ENCODE measurements at regions not wholly inside any gene's neighbourhood (a gene's known extent, or its start where the extent isn't known, plus 50 kb on each side); places are given as distances from the start of the nearest gene placed in this dataset.

DNA sequence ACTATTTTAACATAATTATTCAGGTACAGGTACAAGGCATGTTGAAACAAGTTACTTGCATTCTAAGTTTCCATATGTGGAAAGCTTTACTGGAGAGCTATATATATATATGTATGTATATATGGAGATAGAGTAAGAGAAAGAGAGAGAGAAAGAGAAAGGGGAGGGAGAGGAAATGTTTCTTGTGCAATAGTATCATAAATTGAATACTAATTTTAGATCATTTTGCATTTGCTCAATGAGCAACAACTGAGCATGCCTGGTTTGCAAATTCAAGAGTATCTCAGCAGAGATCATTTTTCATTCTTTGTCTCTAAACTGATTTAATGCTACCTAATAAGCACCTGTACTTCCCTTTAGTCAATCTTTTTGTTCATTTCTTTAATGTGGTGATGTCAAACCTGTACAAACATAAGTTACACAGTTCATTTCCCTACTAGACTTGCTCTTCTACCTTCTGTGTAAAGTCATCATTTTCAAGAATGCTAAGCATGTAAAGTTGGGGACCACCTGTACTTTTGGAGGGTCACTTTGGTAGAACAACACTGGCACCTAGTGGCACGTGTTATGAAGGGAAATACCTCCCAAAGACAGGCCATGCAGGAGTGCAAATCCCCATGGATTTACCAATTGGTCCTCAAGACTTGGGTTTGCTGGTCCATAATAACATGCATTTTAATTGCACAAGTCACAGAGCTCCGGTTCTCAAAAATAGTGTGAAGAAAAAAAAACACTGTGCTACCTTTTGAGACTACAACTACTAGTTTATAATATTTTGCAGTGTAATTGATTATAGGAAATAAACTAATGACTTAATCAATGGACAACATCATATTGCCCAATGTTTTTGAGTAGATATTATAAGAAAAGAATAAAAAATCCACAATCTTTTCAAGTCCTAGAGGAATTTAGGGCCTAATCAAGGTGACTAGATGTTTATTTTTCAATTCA is 431.2 kb upstream of the IGFBP3 start (continued):
- TF ChIP-seq, protein P1, sequence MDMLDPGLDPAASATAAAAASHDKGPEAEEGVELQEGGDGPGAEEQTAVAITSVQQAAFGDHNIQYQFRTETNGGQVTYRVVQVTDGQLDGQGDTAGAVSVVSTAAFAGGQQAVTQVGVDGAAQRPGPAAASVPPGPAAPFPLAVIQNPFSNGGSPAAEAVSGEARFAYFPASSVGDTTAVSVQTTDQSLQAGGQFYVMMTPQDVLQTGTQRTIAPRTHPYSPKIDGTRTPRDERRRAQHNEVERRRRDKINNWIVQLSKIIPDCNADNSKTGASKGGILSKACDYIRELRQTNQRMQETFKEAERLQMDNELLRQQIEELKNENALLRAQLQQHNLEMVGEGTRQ (IDR thresholded peaks at IDR 0.05; ENCODE audit: low read depth, low read length): no peak
- TF ChIP-seq FOS (IDR thresholded peaks at IDR 0.05; ENCODE audit: low read depth, low read length): no peak

- no peak overlapping the region for H3K4me3 ChIP-seq (ENCODE audit: insufficient read depth, low read depth, low read length)
- H3K18ac ChIP-seq (ENCODE audit: low read depth, low read length): peak overlapping the region; percentile 39; the same call in 1 of the 2 replicates
- H3K56ac ChIP-seq (ENCODE audit: extremely low read depth, insufficient read depth, low read length): no peak overlapping the region
- H3K27ac ChIP-seq (ENCODE audit: insufficient read depth, low read length): no peak overlapping the region
- H3K4ac ChIP-seq (ENCODE audit: low read depth, low read length): no peak overlapping the region
- H4K5ac ChIP-seq (ENCODE audit: low read depth, low read length): no peak overlapping the region
- CTCF ChIA-PET: interaction anchor here (3.8 kb wide), 1 partner anchor 427 kb away, joined by 30 read pairs; no protein-coding TSS in a partner anchor
- BruUV-seq (replicated peaks): no TSS peak
- no peak overlapping the region for H2AK5ac ChIP-seq (ENCODE audit: low read depth, low read length)
- H3K9me1 ChIP-seq (ENCODE audit: insufficient read depth, low read length): peaks cover 9% of the 10 kb centered on the region; the same call in 1 of the 2 replicates
- in situ Hi-C loops (cut with MboI; ENCODE audit: low sequenced_read_pairs) (no loop called here), dilution Hi-C loops (cut with HindIII; ENCODE audit: low sequenced_read_pairs, unreplicated experiment) (no loop called here), intact Hi-C loops (cut with micrococcal nuclease) (loop anchor here (5.0 kb wide), 1 partner anchor 202 kb away; no protein-coding TSS in a partner anchor)
- H4K91ac ChIP-seq (ENCODE audit: insufficient read depth, low read depth, low read length): no peak overlapping the region
- no peak overlapping the region for H2BK20ac ChIP-seq (ENCODE audit: low read depth, low read length)
- H3K36me3 ChIP-seq (ENCODE audit: control insufficient read depth, insufficient read depth, low read length): no peaks in the 10 kb centered on the region
- no peaks in the 10 kb centered on the region for H3K9me3 ChIP-seq (ENCODE audit: control insufficient read depth, insufficient read depth, low read length)
- peak overlapping the region; percentile 40; the same call in 1 of the 2 replicates for H2BK120ac ChIP-seq (ENCODE audit: low read depth, low read length)
- no peaks in the 10 kb centered on the region for H4K20me1 ChIP-seq (ENCODE audit: insufficient read depth, low read length)
- no peaks in the 10 kb centered on the region for H3K79me1 ChIP-seq (ENCODE audit: low read depth in 1 of 2, low read length in 2 of 2)
- POLR2A ChIA-PET (ENCODE audit: unreplicated experiment): no interaction called here
- H3K4me1 ChIP-seq (ENCODE audit: control insufficient read depth, insufficient read depth, low read length): peaks cover 6% of the 10 kb centered on the region; the same call in 1 of the 2 replicates
- no peak overlapping the region for H2AK9ac ChIP-seq (replicated peaks; ENCODE audit: low read depth, low read length, poor library complexity)
- 67% methylated on average over 1 of the region's 2 CpGs; no CpG with 5 or more reads in 1 of the 2 experiments for WGBS, 2 experiments (ENCODE audit: extremely low coverage in 2 of 2, insufficient read length in 1 of 2)
- no peak overlapping the region for H2BK15ac ChIP-seq (ENCODE audit: low read depth, low read length)
- ATAC-seq (ENCODE audit: low read depth) (no peak), DNase-seq (no peak)
- H3K4me2 ChIP-seq (ENCODE audit: low read depth, low read length): no peak overlapping the region
- no peak overlapping the region for H3K9ac ChIP-seq (ENCODE audit: low read depth, low read length)
- H3K23ac ChIP-seq (ENCODE audit: low read depth, low read length): no peak overlapping the region; the same call in 1 of the 2 replicates
- H3K14ac ChIP-seq (replicated peaks; ENCODE audit: low read depth, low read length): no peak overlapping the region
- no peak overlapping the region for H4K8ac ChIP-seq (ENCODE audit: low read depth in 2 of 2, low read length in 2 of 2)
- H3K27me3 ChIP-seq (ENCODE audit: control insufficient read depth, insufficient read depth, low read length): no peaks in the 10 kb centered on the region
- TF ChIP-seq RCOR1 (IDR thresholded peaks at IDR 0.05; ENCODE audit: insufficient replicate concordance, low read length): no peak
- TF ChIP-seq CEBPB (IDR thresholded peaks at IDR 0.05; ENCODE audit: low read depth, low read length): no peak
- no peak for TF ChIP-seq MAFK (IDR thresholded peaks at IDR 0.05; ENCODE audit: low read depth, low read length)
- H2BK5ac ChIP-seq (ENCODE audit: low read depth, low read length, poor library complexity, severe bottlenecking): no peak overlapping the region
- H2AFZ ChIP-seq (replicated peaks; ENCODE audit: low read length, poor library complexity): no peak overlapping the region
Measured at GRCh38 chr7:46349490-46349889, 428.4 kb upstream of the IGFBP3 start.

Data from IMR-90 (cell line).